Lower leg skin (tissue), 3 donors: ENCODE measurements at regions not wholly inside any gene's neighbourhood (a gene's known extent, or its start where the extent isn't known, plus 50 kb on each side); places are given as distances from the start of the nearest gene placed in this dataset.
"Not testable (repeated sequence)": the region's sequence is repeated elsewhere in the genome, so short reads cannot be mapped to it uniquely, and the experiment has no call there.

Source experiments
- CTCF ChIP-seq, 3 donors: fragments of 450-650 bp; IDR thresholded peaks; one replicate each; pipeline ENCODE4 v1.5.1; 2016; ENCODE audit warnings: antibody characterized with exemption in 3 of 3, mild to moderate bottlenecking in 3 of 3, moderate library complexity in 2 of 3
- POLR2A ChIP-seq, 2 donors: fragments of 450-650 bp; IDR thresholded peaks; one replicate each; pipeline ENCODE4 v1.6.1; 2016 to 2017; ENCODE audit warnings: antibody characterized with exemption in 2 of 2, mild to moderate bottlenecking in 1 of 2, moderate library complexity in 1 of 2

GRCh38 chr13:97891964-97892363 is 61.5 kb upstream of the IPO5 start:
- TF ChIP-seq CTCF, POLR2A (IDR thresholded peaks at IDR 0.05): not testable (repeated sequence)
